ENCODE measurements at regions not wholly inside any gene's neighbourhood (a gene's known extent, or its start where the extent isn't known, plus 50 kb on each side); places are given as distances from the start of the nearest gene placed in this dataset.

- H3K4me3 ChIP-seq (ENCODE audit: low read depth, low read length): no peak overlapping the region
- DNase-seq (ENCODE audit: low read depth, low spot score): no peak
- TF ChIP-seq, protein P1, sequence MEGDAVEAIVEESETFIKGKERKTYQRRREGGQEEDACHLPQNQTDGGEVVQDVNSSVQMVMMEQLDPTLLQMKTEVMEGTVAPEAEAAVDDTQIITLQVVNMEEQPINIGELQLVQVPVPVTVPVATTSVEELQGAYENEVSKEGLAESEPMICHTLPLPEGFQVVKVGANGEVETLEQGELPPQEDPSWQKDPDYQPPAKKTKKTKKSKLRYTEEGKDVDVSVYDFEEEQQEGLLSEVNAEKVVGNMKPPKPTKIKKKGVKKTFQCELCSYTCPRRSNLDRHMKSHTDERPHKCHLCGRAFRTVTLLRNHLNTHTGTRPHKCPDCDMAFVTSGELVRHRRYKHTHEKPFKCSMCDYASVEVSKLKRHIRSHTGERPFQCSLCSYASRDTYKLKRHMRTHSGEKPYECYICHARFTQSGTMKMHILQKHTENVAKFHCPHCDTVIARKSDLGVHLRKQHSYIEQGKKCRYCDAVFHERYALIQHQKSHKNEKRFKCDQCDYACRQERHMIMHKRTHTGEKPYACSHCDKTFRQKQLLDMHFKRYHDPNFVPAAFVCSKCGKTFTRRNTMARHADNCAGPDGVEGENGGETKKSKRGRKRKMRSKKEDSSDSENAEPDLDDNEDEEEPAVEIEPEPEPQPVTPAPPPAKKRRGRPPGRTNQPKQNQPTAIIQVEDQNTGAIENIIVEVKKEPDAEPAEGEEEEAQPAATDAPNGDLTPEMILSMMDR (IDR thresholded peaks at IDR 0.05; ENCODE audit: low read depth, low read length): no peak
- in situ Hi-C loops (cut with HindIII; ENCODE audit: low sequenced_read_pairs): no loop called here
These were observed 351.3 kb downstream of the ENC1 start for GRCh38 chr5:74289238-74289637.

DNA sequence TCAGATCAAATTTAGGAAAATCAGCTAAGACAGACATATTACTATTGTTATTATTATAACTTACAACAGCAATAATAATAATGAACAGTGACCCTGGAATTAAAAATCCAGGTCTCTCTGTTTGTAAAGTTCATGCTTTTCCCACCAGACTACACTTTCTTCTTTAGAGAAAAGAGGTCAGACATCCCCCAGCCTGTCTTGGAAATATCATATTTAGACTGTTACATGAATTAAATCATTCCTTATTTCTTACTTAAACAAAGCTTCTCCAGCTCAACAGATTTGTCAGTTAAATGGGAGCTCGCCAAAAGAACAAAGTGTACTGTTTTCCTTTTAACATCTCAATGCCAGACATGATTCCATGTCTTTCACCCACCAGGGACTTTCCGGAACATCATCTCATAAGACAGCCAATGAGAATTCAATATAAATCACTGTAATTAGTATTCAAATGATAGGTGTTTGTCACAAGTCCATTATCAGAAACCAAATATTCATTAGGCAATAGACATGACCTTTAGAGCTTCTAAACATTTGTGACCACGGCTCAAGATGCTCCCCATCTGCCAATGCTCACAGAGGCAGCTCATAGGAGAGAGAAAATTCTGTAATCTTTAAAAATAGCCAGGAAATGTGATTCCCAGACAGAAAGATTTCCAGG, 351.9 kb downstream of the ENC1 start:
- TF ChIP-seq, protein P1 (IDR thresholded peaks at IDR 0.05; ENCODE audit: low read depth, low read length): no peak
- peak; percentile 62 for DNase-seq (ENCODE audit: low read depth, low spot score)
- in situ Hi-C loops (cut with HindIII; ENCODE audit: low sequenced_read_pairs): no loop called here
- no peak overlapping the region for H3K4me3 ChIP-seq (ENCODE audit: low read depth, low read length)

- DNase-seq (ENCODE audit: low read depth, low spot score): no peak
- TF ChIP-seq, protein P1 (IDR thresholded peaks at IDR 0.05; ENCODE audit: low read depth, low read length): no peak
- H3K4me3 ChIP-seq (ENCODE audit: low read depth, low read length): no peak overlapping the region
- in situ Hi-C loops (cut with HindIII; ENCODE audit: low sequenced_read_pairs): no loop called here
These were observed 352.5 kb downstream of the ENC1 start for GRCh38 chr5:74288038-74288437.

- DNase-seq (ENCODE audit: low read depth, low spot score): no peak
- TF ChIP-seq, protein P1 (IDR thresholded peaks at IDR 0.05; ENCODE audit: low read depth, low read length): no peak
- in situ Hi-C loops (cut with HindIII; ENCODE audit: low sequenced_read_pairs): no loop called here
- H3K4me3 ChIP-seq (ENCODE audit: low read depth, low read length): no peak overlapping the region
These were observed 353.5 kb downstream of the ENC1 start for GRCh38 chr5:74286734-74287695.

DNA sequence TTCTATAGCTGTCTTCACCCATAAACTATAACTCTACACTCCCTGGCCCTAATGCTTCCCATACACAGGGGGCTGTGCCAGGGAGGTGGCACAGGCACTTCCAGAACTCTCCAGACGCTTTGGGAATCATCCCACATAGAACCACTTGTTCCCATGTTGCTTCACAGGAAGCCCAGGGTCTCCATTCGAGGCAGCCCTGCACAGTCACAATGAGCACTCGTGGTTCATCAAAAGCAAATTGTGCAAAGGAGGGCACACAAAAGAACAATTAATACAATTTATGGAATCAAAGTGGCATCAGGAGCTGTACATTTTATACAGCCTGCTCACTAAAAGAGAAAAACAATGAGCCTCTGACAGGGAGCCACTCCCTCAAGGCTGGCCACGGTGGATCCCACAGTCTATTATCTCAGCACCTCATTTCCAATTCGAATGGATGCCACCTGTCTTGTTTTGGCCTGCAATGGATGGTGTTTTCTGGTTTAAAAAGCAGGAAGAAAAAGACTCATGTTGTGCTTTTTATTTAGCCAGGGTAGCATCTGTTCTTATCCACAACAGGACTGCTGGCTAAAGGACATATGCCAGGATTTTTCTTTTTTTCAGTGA, 354.8 kb downstream of the ENC1 start:
- TF ChIP-seq, protein P1 (IDR thresholded peaks at IDR 0.05; ENCODE audit: low read depth, low read length): no peak
- in situ Hi-C loops (cut with HindIII; ENCODE audit: low sequenced_read_pairs): no loop called here
- no peak overlapping the region for H3K4me3 ChIP-seq (ENCODE audit: low read depth, low read length)
- DNase-seq (ENCODE audit: low read depth, low spot score): no peak

DNA sequence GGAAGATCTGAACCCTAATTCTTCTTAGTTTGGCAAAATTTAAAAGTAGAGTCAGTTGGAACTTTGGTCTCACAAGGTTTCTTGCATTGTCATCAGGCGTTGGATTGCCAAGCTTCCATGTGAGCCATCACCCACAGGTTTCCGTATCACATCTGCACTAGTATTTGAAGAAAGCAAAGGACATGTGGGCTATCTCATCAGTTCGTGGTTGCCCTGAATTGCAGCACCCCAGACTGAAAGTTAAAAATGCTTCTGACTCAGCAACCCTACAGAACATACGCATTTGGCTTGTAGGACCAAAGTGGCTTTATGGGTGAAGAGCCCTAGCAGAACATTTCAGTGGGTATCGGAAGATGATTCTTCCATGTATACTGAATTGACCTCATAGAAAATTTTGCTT, 358.0 kb downstream of the ENC1 start:
- DNase-seq (ENCODE audit: low read depth, low spot score): no peak

More for the DNA sequence above, 358.0 kb downstream of the ENC1 start:
- no peak overlapping the region for H3K4me3 ChIP-seq (ENCODE audit: low read depth, low read length)
- TF ChIP-seq, protein P1 (IDR thresholded peaks at IDR 0.05; ENCODE audit: low read depth, low read length): no peak
- in situ Hi-C loops (cut with HindIII; ENCODE audit: low sequenced_read_pairs): no loop called here

Data from astrocyte of the spinal cord (primary cell).